C4-2B (cell line): ENCODE measurements at regions not wholly inside any gene's neighbourhood (a gene's known extent, or its start where the extent isn't known, plus 50 kb on each side); places are given as distances from the start of the nearest gene placed in this dataset.

ENCODE experiments used
- ZFX ChIP-seq: fragments of 450-650 bp; IDR thresholded peaks from 2 replicates; pipeline ENCODE4 v1.6.1; 2017
- TF ChIP-seq, protein P1 (sequence below): fragments of 450-650 bp; conservative IDR thresholded peaks from 2 replicates; pipeline ENCODE4 v1.5.1; 2017; ENCODE audit warnings: mild to moderate bottlenecking

DNA sequence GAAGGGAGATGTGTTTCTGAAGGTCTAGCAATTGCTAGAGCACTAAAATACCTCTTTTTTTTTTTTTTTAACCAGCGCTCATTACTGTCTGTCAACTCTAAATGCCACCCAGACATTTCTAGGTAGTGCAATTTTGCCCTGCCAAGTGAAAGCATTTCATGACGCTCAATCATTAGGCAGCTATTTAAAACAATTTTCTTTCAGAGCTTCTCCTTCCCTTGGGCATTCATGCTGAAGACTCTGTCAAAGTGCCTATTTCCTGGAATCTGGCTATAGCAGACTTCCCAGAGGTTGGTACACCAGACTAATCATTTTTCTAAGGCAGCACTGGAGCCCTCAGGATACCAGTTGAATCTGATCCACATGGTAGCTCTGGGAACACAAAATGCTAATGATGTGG, 97.0 kb upstream of the ANKRD55 start:
- TF ChIP-seq, protein P1, sequence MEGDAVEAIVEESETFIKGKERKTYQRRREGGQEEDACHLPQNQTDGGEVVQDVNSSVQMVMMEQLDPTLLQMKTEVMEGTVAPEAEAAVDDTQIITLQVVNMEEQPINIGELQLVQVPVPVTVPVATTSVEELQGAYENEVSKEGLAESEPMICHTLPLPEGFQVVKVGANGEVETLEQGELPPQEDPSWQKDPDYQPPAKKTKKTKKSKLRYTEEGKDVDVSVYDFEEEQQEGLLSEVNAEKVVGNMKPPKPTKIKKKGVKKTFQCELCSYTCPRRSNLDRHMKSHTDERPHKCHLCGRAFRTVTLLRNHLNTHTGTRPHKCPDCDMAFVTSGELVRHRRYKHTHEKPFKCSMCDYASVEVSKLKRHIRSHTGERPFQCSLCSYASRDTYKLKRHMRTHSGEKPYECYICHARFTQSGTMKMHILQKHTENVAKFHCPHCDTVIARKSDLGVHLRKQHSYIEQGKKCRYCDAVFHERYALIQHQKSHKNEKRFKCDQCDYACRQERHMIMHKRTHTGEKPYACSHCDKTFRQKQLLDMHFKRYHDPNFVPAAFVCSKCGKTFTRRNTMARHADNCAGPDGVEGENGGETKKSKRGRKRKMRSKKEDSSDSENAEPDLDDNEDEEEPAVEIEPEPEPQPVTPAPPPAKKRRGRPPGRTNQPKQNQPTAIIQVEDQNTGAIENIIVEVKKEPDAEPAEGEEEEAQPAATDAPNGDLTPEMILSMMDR, result no peak
- TF ChIP-seq ZFX, result no peak
